HG03469 (cell line): ENCODE measurements at regions not wholly inside any gene's neighbourhood (a gene's known extent, or its start where the extent isn't known, plus 50 kb on each side); places are given as distances from the start of the nearest gene placed in this dataset.
A peak's percentile ranks its signal among the peaks of the same experiment; 100 is the strongest.

Experiments
- ATAC-seq: cut with Tn5 transposase; IDR thresholded peaks from one replicate; pipeline ENCODE4 v1.9.1; 2021; ENCODE audit warnings: mild to moderate bottlenecking, moderate library complexity, moderate number of reproducible peaks; ENCODE audit not compliant: unreplicated experiment

GRCh38 chr2:121895723-121896571 lies 140.5 kb downstream of the TSN start:
- ATAC-seq, result no peak

GRCh38 chr2:121897335-121897970 lies 142.0 kb downstream of the TSN start:
- ATAC-seq, result peak; percentile 74

- no peak for ATAC-seq
Measured at GRCh38 chr2:121898483-121898882, 143.0 kb downstream of the TSN start.

GRCh38 chr2:121900391-121900790 lies 144.9 kb downstream of the TSN start:
- ATAC-seq, result no peak

- no peak for ATAC-seq
Measured at GRCh38 chr2:121902171-121902591, 146.7 kb downstream of the TSN start.

- ATAC-seq, result no peak
Measured at GRCh38 chr2:121902616-121903015, 147.2 kb downstream of the TSN start.

- ATAC-seq, result no peak
Measured at GRCh38 chr2:121903037-121903689, 147.7 kb downstream of the TSN start.

GRCh38 chr2:121904656-121905055 lies 149.2 kb downstream of the TSN start:
- no peak for ATAC-seq

GRCh38 chr2:121905201-121905600 lies 149.8 kb downstream of the TSN start:
- no peak for ATAC-seq

GRCh38 chr2:121906170-121906569 lies 150.7 kb downstream of the TSN start:
- ATAC-seq, result no peak

- ATAC-seq, result no peak
Measured at GRCh38 chr2:121907928-121908327, 152.5 kb downstream of the TSN start.

- no peak for ATAC-seq
Measured at GRCh38 chr2:121910139-121910538, 154.7 kb downstream of the TSN start.

GRCh38 chr2:121911036-121911435 lies 155.6 kb downstream of the TSN start:
- ATAC-seq, result no peak

- ATAC-seq, result no peak
Measured at GRCh38 chr2:121917143-121917542, 161.7 kb downstream of the TSN start.

GRCh38 chr2:121918231-121918630 lies 162.8 kb downstream of the TSN start:
- no peak for ATAC-seq

- ATAC-seq, result no peak
Measured at GRCh38 chr2:121919803-121920202, 164.4 kb downstream of the TSN start.

GRCh38 chr2:121925466-121925865 lies 170.0 kb downstream of the TSN start:
- ATAC-seq, result no peak

- no peak for ATAC-seq
Measured at GRCh38 chr2:121943285-121943684, 187.8 kb downstream of the TSN start.

GRCh38 chr2:121944072-121944831 lies 188.8 kb downstream of the TSN start:
- ATAC-seq, result no peak

GRCh38 chr2:121947674-121948073 lies 192.2 kb downstream of the TSN start:
- ATAC-seq, result no peak

- no peak for ATAC-seq
Measured at GRCh38 chr2:121949271-121949670, 193.8 kb downstream of the TSN start.
